Smooth muscle cell (in vitro differentiated cells): ENCODE measurements at regions not wholly inside any gene's neighbourhood (a gene's known extent, or its start where the extent isn't known, plus 50 kb on each side); places are given as distances from the start of the nearest gene placed in this dataset.

ENCODE experiments used
- DNase-seq: peaks from one replicate; lab custom pipeline; 2025; ENCODE audit not compliant: unreplicated experiment; lab: John Stamatoyannopoulos, UW
- H2AFZ ChIP-seq: fragments of 200-600 bp; sonication (generic); 2 replicates; pipeline ENCODE4 v1.6.0; 2016; ENCODE audit warnings: antibody characterized with exemption, low read depth, mild to moderate bottlenecking
- H3F3A ChIP-seq: fragments of 200-600 bp; sonication (generic); 2 replicates; pipeline ENCODE4 v1.6.0; 2017; ENCODE audit warnings: antibody characterized with exemption, low read depth
- H3K27ac ChIP-seq: fragments of 200-600 bp; sonication (generic); 2 replicates; pipeline ENCODE4 v1.5.1; 2016; ENCODE audit warnings: low read depth, mild to moderate bottlenecking
- H3K27me3 ChIP-seq: fragments of 200-600 bp; sonication (generic); 2 replicates; pipeline ENCODE4 v1.6.1; 2016; ENCODE audit warnings: low read depth, mild to moderate bottlenecking
- H3K36me3 ChIP-seq: fragments of 200-600 bp; sonication (generic); 2 replicates; pipeline ENCODE4 v1.5.1; 2016; ENCODE audit warnings: low read depth
- H3K4me1 ChIP-seq: fragments of 200-600 bp; sonication (generic); 2 replicates; pipeline ENCODE4 v1.5.1; 2016; ENCODE audit warnings: low read depth
- H3K4me2 ChIP-seq: fragments of 200-600 bp; sonication (generic); 2 replicates; pipeline ENCODE4 v1.6.0; 2016; ENCODE audit warnings: mild to moderate bottlenecking
- H3K4me3 ChIP-seq: fragments of 200-600 bp; sonication (generic); 2 replicates; pipeline ENCODE4 v1.5.1; 2016; ENCODE audit warnings: mild to moderate bottlenecking
- H3K79me2 ChIP-seq: fragments of 200-600 bp; sonication (generic); 2 replicates; pipeline ENCODE4 v1.6.0; 2016; ENCODE audit warnings: low read depth, mild to moderate bottlenecking
- H3K9ac ChIP-seq: fragments of 200-600 bp; sonication (generic); 2 replicates; pipeline ENCODE4 v1.6.0; 2016; ENCODE audit warnings: low read depth
- H3K9me3 ChIP-seq: fragments of 200-600 bp; sonication (generic); replicated peaks from 2 replicates; pipeline ENCODE4 v1.5.1; 2016; ENCODE audit warnings: low read depth
- H4K20me1 ChIP-seq: fragments of 200-600 bp; sonication (generic); 2 replicates; pipeline ENCODE4 v1.6.0; 2016; ENCODE audit warnings: low read depth
- CTCF ChIP-seq: fragments of 200-600 bp; sonication (generic); IDR thresholded peaks from 2 replicates; pipeline ENCODE4 v1.5.1; 2017; ENCODE audit warnings: borderline replicate concordance, mild to moderate bottlenecking, antibody characterized with exemption; ENCODE audit not compliant: insufficient read depth, poor library complexity, severe bottlenecking
- WGBS: methylation state at CpG from one replicate; pipeline ENCODE4 v1.1.7; 2016; ENCODE audit warnings: low lambda C conversion rate; 5-methylcytosine and 5-hydroxymethylcytosine counted together

- Histone ChIP-seq H3K4me3 (no peak overlapping the region), H3K4me1 (no peaks in the 10 kb centered on the region), H3F3A (no peaks in the 10 kb centered on the region), H3K36me3 (no peaks in the 10 kb centered on the region), H2AFZ (no peak overlapping the region), H3K27me3 (no peaks in the 10 kb centered on the region), H4K20me1 (no peaks in the 10 kb centered on the region), H3K9ac (no peak overlapping the region), H3K27ac (no peak overlapping the region), H3K4me2 (no peak overlapping the region), H3K9me3 (no peaks in the 10 kb centered on the region), H3K79me2 (no peaks in the 10 kb centered on the region)
- no peak for DNase-seq
- 71% methylated on average over 4 of the region's 4 CpGs for WGBS
- TF ChIP-seq CTCF: no peak
These were observed 517.0 kb upstream of the KLHL29 start for GRCh38 chr2:22867973-22868372.

GRCh38 chr2:22878121-22878520 lies 506.9 kb upstream of the KLHL29 start:
- Histone ChIP-seq H3F3A (no peaks in the 10 kb centered on the region), H3K9ac (no peak overlapping the region), H3K36me3 (no peaks in the 10 kb centered on the region), H2AFZ (no peak overlapping the region), H3K79me2 (no peaks in the 10 kb centered on the region), H3K4me3 (no peak overlapping the region), H3K27me3 (no peaks in the 10 kb centered on the region), H3K4me1 (peaks cover 14% of the 10 kb centered on the region), H4K20me1 (no peaks in the 10 kb centered on the region), H3K27ac (no peak overlapping the region), H3K4me2 (no peak overlapping the region), H3K9me3 (no peaks in the 10 kb centered on the region)
- no peak for DNase-seq
- 96% methylated on average over 2 of the region's 2 CpGs for WGBS
- no peak for TF ChIP-seq CTCF

- H3K79me2 ChIP-seq: no peaks in the 10 kb centered on the region
- H3K9me3 ChIP-seq: no peaks in the 10 kb centered on the region
- no peak overlapping the region for H3K4me3 ChIP-seq
- no peaks in the 10 kb centered on the region for H3K36me3 ChIP-seq
- H4K20me1 ChIP-seq: no peaks in the 10 kb centered on the region
- H3K4me1 ChIP-seq: peaks cover 14% of the 10 kb centered on the region
- no peaks in the 10 kb centered on the region for H3F3A ChIP-seq
- H3K9ac ChIP-seq: no peak overlapping the region
- no peaks in the 10 kb centered on the region for H3K27me3 ChIP-seq
- H3K4me2 ChIP-seq: no peak overlapping the region
- no peak for DNase-seq
- TF ChIP-seq CTCF: no peak
- 52% methylated on average over 13 of the region's 13 CpGs for WGBS
- no peak overlapping the region for H3K27ac ChIP-seq
- H2AFZ ChIP-seq: no peak overlapping the region
These were observed 505.7 kb upstream of the KLHL29 start for GRCh38 chr2:22879009-22879863.

GRCh38 chr2:22880161-22880560 lies 504.8 kb upstream of the KLHL29 start:
- no peak for DNase-seq
- H4K20me1 ChIP-seq: no peaks in the 10 kb centered on the region
- peaks cover 14% of the 10 kb centered on the region for H3K4me1 ChIP-seq
- no peak overlapping the region for H3K4me3 ChIP-seq
- H3K9me3 ChIP-seq: no peaks in the 10 kb centered on the region
- no peaks in the 10 kb centered on the region for H3K27me3 ChIP-seq
- WGBS: 93% methylated on average over 5 of the region's 5 CpGs
- H2AFZ ChIP-seq: no peak overlapping the region
- no peaks in the 10 kb centered on the region for H3K79me2 ChIP-seq
- TF ChIP-seq CTCF: no peak
- no peaks in the 10 kb centered on the region for H3F3A ChIP-seq
- no peak overlapping the region for H3K9ac ChIP-seq
- no peak overlapping the region for H3K27ac ChIP-seq
- no peaks in the 10 kb centered on the region for H3K36me3 ChIP-seq
- no peak overlapping the region for H3K4me2 ChIP-seq
